ENCODE measurements at regions not wholly inside any gene's neighbourhood (a gene's known extent, or its start where the extent isn't known, plus 50 kb on each side); places are given as distances from the start of the nearest gene placed in this dataset.

DNA sequence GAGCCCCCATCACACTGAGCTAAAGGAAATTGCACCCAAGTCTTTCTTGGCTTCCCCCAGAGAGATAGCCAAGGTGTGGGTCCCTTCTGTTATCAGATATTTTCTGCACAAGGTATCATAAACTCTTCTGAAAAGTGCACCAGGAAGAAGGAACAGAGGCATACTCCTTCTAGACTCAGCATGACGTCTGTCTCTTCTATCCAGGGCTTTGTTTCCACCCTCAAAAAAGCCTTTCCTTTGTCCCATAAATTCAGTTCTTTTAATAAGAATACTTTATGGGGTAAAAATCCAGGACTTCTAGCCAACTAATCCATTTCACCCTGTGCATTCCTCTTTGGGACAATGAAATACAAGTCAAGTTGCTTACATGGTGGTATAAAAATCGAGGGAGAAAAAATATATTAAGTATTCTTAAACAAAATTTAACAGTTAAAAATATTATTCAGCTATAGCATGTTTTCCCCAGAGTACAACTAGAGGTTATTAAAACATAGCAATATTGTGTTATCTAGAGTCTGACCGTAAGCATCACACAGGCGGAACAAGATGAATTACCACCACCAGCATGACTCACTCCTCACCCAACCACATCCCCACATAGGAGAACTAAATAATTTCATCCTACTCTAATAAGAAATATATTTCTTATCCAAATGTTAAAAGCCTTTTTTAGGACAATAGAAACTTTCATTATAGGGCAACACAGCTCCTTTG is 79.9 kb upstream of the GPC6 start:
- Histone ChIP-seq H3K4me1 (ENCODE audit: low read length) (peaks cover 16% of the 10 kb centered on the region), H3K9ac (ENCODE audit: low read length) (no peak overlapping the region), H3K9me3 (ENCODE audit: insufficient read depth, low read length) (no peaks in the 10 kb centered on the region), H3K27me3 (ENCODE audit: low read depth, low read length) (no peaks in the 10 kb centered on the region), H3K79me2 (ENCODE audit: low read length) (no peaks in the 10 kb centered on the region), H2AFZ (ENCODE audit: low read depth, low read length) (no peak overlapping the region), H3K4me3 (ENCODE audit: low read length) (no peak overlapping the region), H3K4me2 (ENCODE audit: low read length) (no peak overlapping the region), H3K27ac (ENCODE audit: low read length) (no peak overlapping the region), H4K20me1 (ENCODE audit: insufficient read depth, low read length) (no peaks in the 10 kb centered on the region), H3K36me3 (replicated peaks; ENCODE audit: low read depth, low read length) (no peaks in the 10 kb centered on the region)
- no peak for TF ChIP-seq EZH2phosphoT487 (IDR thresholded peaks at IDR 0.05; ENCODE audit: low read depth)
- TF ChIP-seq, protein P1, sequence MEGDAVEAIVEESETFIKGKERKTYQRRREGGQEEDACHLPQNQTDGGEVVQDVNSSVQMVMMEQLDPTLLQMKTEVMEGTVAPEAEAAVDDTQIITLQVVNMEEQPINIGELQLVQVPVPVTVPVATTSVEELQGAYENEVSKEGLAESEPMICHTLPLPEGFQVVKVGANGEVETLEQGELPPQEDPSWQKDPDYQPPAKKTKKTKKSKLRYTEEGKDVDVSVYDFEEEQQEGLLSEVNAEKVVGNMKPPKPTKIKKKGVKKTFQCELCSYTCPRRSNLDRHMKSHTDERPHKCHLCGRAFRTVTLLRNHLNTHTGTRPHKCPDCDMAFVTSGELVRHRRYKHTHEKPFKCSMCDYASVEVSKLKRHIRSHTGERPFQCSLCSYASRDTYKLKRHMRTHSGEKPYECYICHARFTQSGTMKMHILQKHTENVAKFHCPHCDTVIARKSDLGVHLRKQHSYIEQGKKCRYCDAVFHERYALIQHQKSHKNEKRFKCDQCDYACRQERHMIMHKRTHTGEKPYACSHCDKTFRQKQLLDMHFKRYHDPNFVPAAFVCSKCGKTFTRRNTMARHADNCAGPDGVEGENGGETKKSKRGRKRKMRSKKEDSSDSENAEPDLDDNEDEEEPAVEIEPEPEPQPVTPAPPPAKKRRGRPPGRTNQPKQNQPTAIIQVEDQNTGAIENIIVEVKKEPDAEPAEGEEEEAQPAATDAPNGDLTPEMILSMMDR (IDR thresholded peaks at IDR 0.05; ENCODE audit: low read depth, low read length) = no peak

DNA sequence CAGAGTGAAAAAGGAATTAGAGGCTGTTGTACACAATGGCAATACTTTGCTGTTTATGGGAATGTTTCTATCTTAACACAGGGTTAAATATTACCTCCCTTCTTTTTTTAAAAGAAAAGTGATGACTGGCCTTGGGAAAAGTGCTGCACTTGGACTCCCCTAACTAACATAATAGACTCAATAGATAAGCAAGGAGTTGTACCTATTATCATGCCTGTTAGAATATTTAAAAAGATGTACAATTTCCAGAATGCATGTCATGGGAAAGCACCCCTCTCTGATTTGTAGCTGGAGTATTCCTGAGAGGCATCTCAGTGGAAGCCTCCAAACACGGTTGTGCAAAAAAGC is 79.3 kb upstream of the GPC6 start:
- H3K27me3 ChIP-seq (ENCODE audit: low read depth, low read length) = no peaks in the 10 kb centered on the region
- no peak overlapping the region for H2AFZ ChIP-seq (ENCODE audit: low read depth, low read length)
- H3K9me3 ChIP-seq (ENCODE audit: insufficient read depth, low read length) = no peaks in the 10 kb centered on the region
- no peak overlapping the region for H3K4me2 ChIP-seq (ENCODE audit: low read length)
- H4K20me1 ChIP-seq (ENCODE audit: insufficient read depth, low read length) = no peaks in the 10 kb centered on the region
- no peak for TF ChIP-seq EZH2phosphoT487 (IDR thresholded peaks at IDR 0.05; ENCODE audit: low read depth)
- TF ChIP-seq, protein P1 (IDR thresholded peaks at IDR 0.05; ENCODE audit: low read depth, low read length) = no peak
- no peaks in the 10 kb centered on the region for H3K79me2 ChIP-seq (ENCODE audit: low read length)
- no peaks in the 10 kb centered on the region for H3K36me3 ChIP-seq (replicated peaks; ENCODE audit: low read depth, low read length)
- no peak overlapping the region for H3K9ac ChIP-seq (ENCODE audit: low read length)
- H3K4me1 ChIP-seq (ENCODE audit: low read length) = peaks cover 21% of the 10 kb centered on the region
- H3K4me3 ChIP-seq (ENCODE audit: low read length) = no peak overlapping the region
- no peak overlapping the region for H3K27ac ChIP-seq (ENCODE audit: low read length)

DNA sequence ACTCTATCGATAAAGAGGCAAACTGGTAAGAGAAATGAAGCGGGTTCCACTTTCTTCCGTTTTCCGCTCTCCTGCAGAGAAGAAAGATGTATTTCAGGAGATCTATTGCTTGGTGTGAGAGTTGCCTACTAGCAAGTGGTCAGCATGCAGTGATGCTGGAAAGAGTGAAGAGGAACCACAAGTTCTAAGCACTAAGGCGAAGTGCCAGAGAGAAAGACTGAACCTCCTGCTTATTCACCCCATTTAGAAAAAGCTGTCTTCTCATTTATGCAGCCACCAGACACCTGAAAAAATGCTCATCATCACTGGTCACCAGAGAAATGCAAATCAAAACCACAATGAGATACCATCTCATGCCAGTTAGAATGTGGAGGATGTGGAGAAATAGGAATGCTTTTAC is 78.7 kb upstream of the GPC6 start:
- Histone ChIP-seq H3K9me3 (ENCODE audit: insufficient read depth, low read length) (no peaks in the 10 kb centered on the region), H3K27ac (ENCODE audit: low read length) (no peak overlapping the region), H3K36me3 (replicated peaks; ENCODE audit: low read depth, low read length) (no peaks in the 10 kb centered on the region), H3K4me1 (ENCODE audit: low read length) (peaks cover 28% of the 10 kb centered on the region), H3K4me3 (ENCODE audit: low read length) (no peak overlapping the region), H3K27me3 (ENCODE audit: low read depth, low read length) (no peaks in the 10 kb centered on the region), H3K4me2 (ENCODE audit: low read length) (no peak overlapping the region), H3K9ac (ENCODE audit: low read length) (no peak overlapping the region), H2AFZ (ENCODE audit: low read depth, low read length) (no peak overlapping the region), H4K20me1 (ENCODE audit: insufficient read depth, low read length) (no peaks in the 10 kb centered on the region), H3K79me2 (ENCODE audit: low read length) (no peaks in the 10 kb centered on the region)
- TF ChIP-seq, protein P1 (IDR thresholded peaks at IDR 0.05; ENCODE audit: low read depth, low read length) = no peak
- no peak for TF ChIP-seq EZH2phosphoT487 (IDR thresholded peaks at IDR 0.05; ENCODE audit: low read depth)

DNA sequence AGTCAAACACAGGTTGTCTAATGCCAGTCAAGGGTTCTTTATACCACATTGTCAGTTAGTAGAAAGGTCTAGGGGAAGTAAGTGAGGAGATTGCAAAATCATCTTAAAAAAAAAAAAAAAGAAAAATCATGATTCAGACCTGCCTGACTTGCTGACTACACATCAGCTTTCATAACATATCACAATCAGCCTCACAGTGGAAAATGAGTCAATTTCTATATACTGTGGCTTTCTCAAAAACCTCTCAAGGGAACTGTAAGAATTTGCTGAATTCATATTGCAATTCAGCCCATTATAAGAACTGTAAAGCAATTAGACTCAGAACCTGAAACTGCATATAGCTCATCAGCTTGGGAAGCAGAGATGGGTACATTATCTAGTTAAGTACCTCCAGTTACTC is 75.3 kb upstream of the GPC6 start:
- peaks cover 26% of the 10 kb centered on the region for H3K4me1 ChIP-seq (ENCODE audit: low read length)
- no peak overlapping the region for H2AFZ ChIP-seq (ENCODE audit: low read depth, low read length)
- TF ChIP-seq, protein P1 (IDR thresholded peaks at IDR 0.05; ENCODE audit: low read depth, low read length) = no peak
- TF ChIP-seq EZH2phosphoT487 (IDR thresholded peaks at IDR 0.05; ENCODE audit: low read depth) = no peak
- no peaks in the 10 kb centered on the region for H3K79me2 ChIP-seq (ENCODE audit: low read length)
- H3K4me2 ChIP-seq (ENCODE audit: low read length) = no peak overlapping the region
- no peaks in the 10 kb centered on the region for H4K20me1 ChIP-seq (ENCODE audit: insufficient read depth, low read length)
- H3K9me3 ChIP-seq (ENCODE audit: insufficient read depth, low read length) = no peaks in the 10 kb centered on the region
- no peak overlapping the region for H3K4me3 ChIP-seq (ENCODE audit: low read length)
- H3K36me3 ChIP-seq (replicated peaks; ENCODE audit: low read depth, low read length) = no peaks in the 10 kb centered on the region
- no peak overlapping the region for H3K27ac ChIP-seq (ENCODE audit: low read length)
- H3K9ac ChIP-seq (ENCODE audit: low read length) = no peak overlapping the region
- no peaks in the 10 kb centered on the region for H3K27me3 ChIP-seq (ENCODE audit: low read depth, low read length)
